Body of pancreas (tissue), 4 donors: ENCODE measurements at regions not wholly inside any gene's neighbourhood (a gene's known extent, or its start where the extent isn't known, plus 50 kb on each side); places are given as distances from the start of the nearest gene placed in this dataset.
"Not testable (repeated sequence)": the region's sequence is repeated elsewhere in the genome, so short reads cannot be mapped to it uniquely, and the experiment has no call there.

ENCODE experiments used
- ATAC-seq: fragments of 150-250 bp; one replicate; pipeline ENCODE4 v1.9.1; 2016
- DNase-seq, 4 donors: peaks; one replicate each; pipeline ENCODE4 v3.0.0-alpha.2; 2019
- H3K27ac ChIP-seq, 4 donors: fragments of 200-600 bp; sonication (generic); 1 replicate in 3 of 4; 2 replicates in 1 of 4; pipeline versions ENCODE4 v1.5.1 to v1.6.1; 2016 to 2019; ENCODE audit warnings: mild to moderate bottlenecking in 1 of 4, mixed read lengths in 1 of 4, moderate library complexity in 1 of 4
- H3K27me3 ChIP-seq, 2 donors: fragments of 200-600 bp; sonication (generic); one replicate each; pipeline ENCODE4 v1.6.0; 2016; ENCODE audit warnings: mild to moderate bottlenecking in 1 of 2
- H3K36me3 ChIP-seq, 2 donors: fragments of 200-600 bp; sonication (generic); replicated peaks in 1 of 2; 2 replicates each; pipeline ENCODE4 v1.5.1; 2016; ENCODE audit warnings: low read depth in 2 of 2; ENCODE audit not compliant: insufficient read depth in 1 of 2
- H3K4me1 ChIP-seq: fragments of 200-600 bp; sonication (generic); one replicate; pipeline ENCODE4 v1.6.0; 2016
- H3K4me3 ChIP-seq, 2 donors: fragments of 200-600 bp; sonication (generic); 1 replicate in 1 of 2; 2 replicates in 1 of 2; pipeline ENCODE4 v1.5.1; 2016 to 2019
- H3K9me3 ChIP-seq, 3 donors: fragments of 200-600 bp; sonication (generic); 1 replicate in 2 of 3; 2 replicates in 1 of 3; pipeline ENCODE4 v1.5.1; 2016
- CTCF ChIP-seq, 7 experiments: fragments of 450-650 bp in 4 of 7; fragments of 200-600 bp in 3 of 7; sonication (generic) in 3 of 7; IDR thresholded peaks; one replicate each; pipeline ENCODE4 v1.5.1; 2016 to 2019; ENCODE audit warnings: antibody characterized with exemption in 7 of 7
- POLR2A ChIP-seq, 3 donors: fragments of 450-650 bp; IDR thresholded peaks; one replicate each; pipeline ENCODE4 v1.6.1; 2016; ENCODE audit warnings: antibody characterized with exemption in 3 of 3, mild to moderate bottlenecking in 2 of 3
- WGBS, 2 donors: methylation state at CpG; one replicate each; pipeline ENCODE4 v1.1.5; 2017; 5-methylcytosine and 5-hydroxymethylcytosine counted together
- intact Hi-C: fragments of 100-400 bp; cut with DNase I; formaldehyde crosslinking; loops from one replicate; pipeline ENCODE4 v1.15.1; 2023

- ATAC-seq = no peak
- intact Hi-C loops = no loop called here
- H3K4me3 ChIP-seq = no peak overlapping the region
- no peak overlapping the region for H3K27ac ChIP-seq
- no peak for DNase-seq
- TF ChIP-seq CTCF (IDR thresholded peaks at IDR 0.05) (no peak), POLR2A (IDR thresholded peaks at IDR 0.05) (no peak)
- H3K4me1 ChIP-seq = no peaks in the 10 kb centered on the region
- no peaks in the 10 kb centered on the region for H3K27me3 ChIP-seq
- H3K9me3 ChIP-seq = no peaks in the 10 kb centered on the region
- H3K36me3 ChIP-seq = no peaks in the 10 kb centered on the region
Observed at GRCh38 chr13:110978390-110978789, 63.5 kb upstream of the ANKRD10 start.

GRCh38 chr13:110976785-110977184 is 61.9 kb upstream of the ANKRD10 start:
- ATAC-seq = no peak
- no peaks in the 10 kb centered on the region for H3K9me3 ChIP-seq

GRCh38 chr13:110973007-110973700 is 58.3 kb upstream of the ANKRD10 start:
- Histone ChIP-seq H3K4me1 (no peaks in the 10 kb centered on the region), H3K4me3 (no peak overlapping the region), H3K36me3 (no peaks in the 10 kb centered on the region), H3K9me3 (no peaks in the 10 kb centered on the region), H3K27me3 (no peaks in the 10 kb centered on the region), H3K27ac (no peak overlapping the region)
- ATAC-seq (no peak), DNase-seq (no peak)
- TF ChIP-seq POLR2A (IDR thresholded peaks at IDR 0.05) (no peak), CTCF (IDR thresholded peaks at IDR 0.05) (no peak)
- intact Hi-C loops = no loop called here
- WGBS, 2 donors = 82 to 83% methylated on average over 1 of the region's 1 CpG

More at GRCh38 chr13:110976785-110977184, 61.9 kb upstream of the ANKRD10 start:
- Histone ChIP-seq H3K27me3 (no peaks in the 10 kb centered on the region), H3K27ac (no peak overlapping the region), H3K4me1 (no peaks in the 10 kb centered on the region), H3K4me3 (no peak overlapping the region), H3K36me3 (no peaks in the 10 kb centered on the region)
- TF ChIP-seq CTCF (IDR thresholded peaks at IDR 0.05) = no peak
- intact Hi-C loops = no loop called here
- DNase-seq = no peak

- H3K4me1 ChIP-seq = no peaks in the 10 kb centered on the region
- 68 to 88% methylated on average over 1 of the region's 1 CpG for WGBS, 2 donors
- no peak for TF ChIP-seq POLR2A (IDR thresholded peaks at IDR 0.05)
- TF ChIP-seq CTCF (IDR thresholded peaks at IDR 0.05) = no peak
- no peaks in the 10 kb centered on the region for H3K36me3 ChIP-seq
- ATAC-seq (no peak), DNase-seq (no peak)
- no peak overlapping the region for H3K27ac ChIP-seq
- H3K4me3 ChIP-seq = no peak overlapping the region
- peaks cover 0 to under 1% (median 0%) of the 10 kb centered on the region in 3 donors for H3K9me3 ChIP-seq
- intact Hi-C loops = no loop called here
- H3K27me3 ChIP-seq = no peaks in the 10 kb centered on the region
Observed at GRCh38 chr13:110971486-110971885, 56.6 kb upstream of the ANKRD10 start.

- H3K27me3 ChIP-seq, intact Hi-C loops, DNase-seq, H3K36me3 ChIP-seq, ATAC-seq, H3K4me1 ChIP-seq, H3K27ac ChIP-seq, H3K4me3 ChIP-seq: not testable (repeated sequence)
- WGBS, 2 donors = 73 to 80% methylated on average over 4 of the region's 4 CpGs
- H3K9me3 ChIP-seq = peaks cover 0 to 14% (median 0%) of the 10 kb centered on the region in 3 donors
Observed at GRCh38 chr13:110967156-110967855, 52.4 kb upstream of the ANKRD10 start.
